HCT116 (cell line): ENCODE measurements at regions not wholly inside any gene's neighbourhood (a gene's known extent, or its start where the extent isn't known, plus 50 kb on each side); places are given as distances from the start of the nearest gene placed in this dataset.

Experiments
- ATAC-seq: fragments of 200-7000 bp; cut with Tn5 transposase; 2 replicates; pipeline ENCODE4 v1.9.1; 2020; ENCODE audit warnings: mild to moderate bottlenecking, moderate library complexity
- BruUV-seq: library from RNA; stranded (reverse); fragments of 400-500 nt; replicated peaks from 2 replicates; lab custom pipeline; 2021; lab: Mats Ljungman, UMichigan
- CTCF ChIA-PET: fragments of 300-600 bp; sonication (Branson Sonifier 250); formaldehyde crosslinking; loops from one replicate; lab custom pipeline; 2021; ENCODE audit warnings: antibody characterized with exemption; lab: Charles Lee
- POLR2A ChIA-PET: fragments of 300-600, 350-600 bp; sonication (Branson Sonifier 250); formaldehyde crosslinking; loops from one replicate; lab custom pipeline; 2021; ENCODE audit warnings: antibody characterized with exemption; lab: Charles Lee
- RAD21 ChIA-PET, 2 experiments: fragments of 300-600 bp; sonication (Branson Sonifier 250); formaldehyde crosslinking; loops; one replicate each; lab custom pipeline; 2023; ENCODE audit warnings: low total read pairs in 2 of 2; ENCODE audit not compliant: uncharacterized antibody in 2 of 2, unreplicated experiment in 2 of 2, low non-redundant PET in 1 of 2; lab: Charles Lee
- DNase-seq: peaks from one replicate; pipeline ENCODE4 v3.0.0-alpha.2; 2010; ENCODE audit warnings: low read depth, low spot score
- H2AFZ ChIP-seq: fragments of 200-600 bp; shearing (Covaris generic), sonication (generic); 2 replicates; pipeline ENCODE4 v1.6.1; 2017; ENCODE audit warnings: low read depth, mixed run types, mixed read lengths, antibody characterized with exemption, low read length; ENCODE audit not compliant: poor library complexity, severe bottlenecking
- H3K27ac ChIP-seq: 2 replicates; pipeline ENCODE4 v1.5.1; 2012; ENCODE audit warnings: low read depth, low read length
- H3K27me3 ChIP-seq: fragments of 200-600 bp; sonication (generic); 2 replicates; pipeline ENCODE4 v1.6.1; 2016; ENCODE audit warnings: mixed run types, low read length, mixed read lengths; ENCODE audit not compliant: insufficient read depth
- H3K36me3 ChIP-seq, 2 experiments: fragments of 200-500 bp in 1 of 2; fragments of 200-600 bp in 1 of 2; sonication (Bioruptor generic) in 1 of 2; sonication (generic) in 1 of 2; 2 replicates each; pipeline versions ENCODE4 v1.5.1 to v1.6.1; 2014 to 2016; ENCODE audit warnings: low read length in 2 of 2, inconsistent platforms in 1 of 2, mixed read lengths in 1 of 2, mixed run types in 1 of 2; ENCODE audit not compliant: insufficient read depth in 2 of 2, control insufficient read depth in 1 of 2
- H3K4me1 ChIP-seq, 2 experiments: fragments of 200-600 bp in 1 of 2; sonication (generic) in 1 of 2; 2 replicates each; pipeline versions ENCODE4 v1.5.1 to v1.6.1; 2012 to 2017; ENCODE audit warnings: low read length in 2 of 2, inconsistent platforms in 1 of 2, mild to moderate bottlenecking in 1 of 2, mixed read lengths in 1 of 2, mixed run types in 1 of 2, moderate library complexity in 1 of 2; ENCODE audit not compliant: insufficient read depth in 2 of 2, control insufficient read depth in 1 of 2
- H3K4me2 ChIP-seq: fragments of 200-600 bp; sonication (generic); 2 replicates; pipeline ENCODE4 v1.6.1; 2017; ENCODE audit warnings: mixed run types, low read length, mixed read lengths
- H3K4me3 ChIP-seq, 2 experiments: fragments of 200-600 bp in 1 of 2; sonication (generic) in 1 of 2; replicated peaks in 1 of 2; 2 replicates each; pipeline ENCODE4 v1.5.1; 2011 to 2016; ENCODE audit warnings: low read length in 2 of 2, control low read depth in 1 of 2, low read depth in 1 of 2, mild to moderate bottlenecking in 1 of 2, mixed read lengths in 1 of 2, mixed run types in 1 of 2
- H3K79me2 ChIP-seq: fragments of 200-600 bp; sonication (generic); 2 replicates; pipeline ENCODE4 v1.6.1; 2017; ENCODE audit warnings: mild to moderate bottlenecking, mixed run types, low read length, moderate library complexity, mixed read lengths; ENCODE audit not compliant: insufficient read depth
- H3K9ac ChIP-seq: fragments of 200-600 bp; sonication (generic); 2 replicates; pipeline ENCODE4 v1.6.1; 2016; ENCODE audit warnings: low read length, mixed read lengths
- H3K9me2 ChIP-seq: fragments of 200-600 bp; sonication (generic), shearing (Covaris generic); 2 replicates; pipeline ENCODE4 v1.6.1; 2017; ENCODE audit warnings: mixed run types, mild to moderate bottlenecking, moderate library complexity; ENCODE audit not compliant: insufficient read depth
- H3K9me3 ChIP-seq, 2 experiments: fragments of 200-500 bp in 1 of 2; fragments of 200-600 bp in 1 of 2; sonication (Bioruptor generic) in 1 of 2; sonication (generic) in 1 of 2; 2 replicates each; pipeline ENCODE4 v1.6.1; 2014 to 2017; ENCODE audit warnings: low read length in 2 of 2, mixed read lengths in 2 of 2, inconsistent platforms in 1 of 2, low read depth in 1 of 2, mild to moderate bottlenecking in 1 of 2, mixed run types in 1 of 2, moderate library complexity in 1 of 2; ENCODE audit not compliant: control insufficient read depth in 1 of 2, insufficient read depth in 1 of 2
- H4K20me1 ChIP-seq: fragments of 200-600 bp; sonication (generic), shearing (Covaris generic); 2 replicates; pipeline ENCODE4 v1.6.1; 2017; ENCODE audit warnings: mixed run types, mild to moderate bottlenecking, moderate library complexity; ENCODE audit not compliant: insufficient read depth
- CEBPB ChIP-seq: IDR thresholded peaks from 2 replicates; pipeline ENCODE4 v1.6.1; 2012; ENCODE audit warnings: low read depth
- EGR1 ChIP-seq: IDR thresholded peaks from 2 replicates; pipeline ENCODE4 v1.6.1; 2012; ENCODE audit warnings: low read depth
- ELF1 ChIP-seq: IDR thresholded peaks from 2 replicates; pipeline ENCODE4 v1.6.1; 2012; ENCODE audit warnings: low read depth, borderline replicate concordance
- EZH2 ChIP-seq: fragments of 200-600 bp; sonication (generic); IDR thresholded peaks from 2 replicates; pipeline ENCODE4 v1.6.1; 2017; ENCODE audit warnings: antibody characterized with exemption, mixed run types
- EZH2phosphoT487 ChIP-seq: fragments of 200-600 bp; IDR thresholded peaks from 2 replicates; pipeline ENCODE4 v1.6.1; 2018; ENCODE audit warnings: antibody characterized with exemption, borderline replicate concordance
- FOSL1 ChIP-seq: IDR thresholded peaks from 2 replicates; pipeline ENCODE4 v1.6.1; 2012; ENCODE audit warnings: low read depth
- POLR2A ChIP-seq: IDR thresholded peaks from 2 replicates; pipeline ENCODE4 v1.7.0; 2011; ENCODE audit warnings: borderline replicate concordance; ENCODE audit not compliant: insufficient read depth, insufficient read length; ENCODE audit errors: extremely low read depth
- REST ChIP-seq: IDR thresholded peaks from 2 replicates; pipeline ENCODE4 v1.6.1; 2012; ENCODE audit warnings: low read depth
- SP1 ChIP-seq: IDR thresholded peaks from 2 replicates; pipeline ENCODE4 v1.6.1; 2012; ENCODE audit warnings: low read depth
- TCF7L2 ChIP-seq: IDR thresholded peaks from 2 replicates; pipeline ENCODE4 v1.7.0; 2011; ENCODE audit warnings: borderline replicate concordance, inconsistent platforms; ENCODE audit not compliant: insufficient read depth, insufficient read length; ENCODE audit errors: extremely low read depth
- YY1 ChIP-seq: IDR thresholded peaks from 2 replicates; pipeline ENCODE4 v1.6.1; 2011; ENCODE audit warnings: low read length, low read depth, moderate library complexity, mild to moderate bottlenecking; ENCODE audit not compliant: insufficient replicate concordance; ENCODE audit errors: extremely low read depth
- ZFX ChIP-seq: fragments of 450-650 bp; IDR thresholded peaks from 2 replicates; pipeline ENCODE4 v1.6.1; 2017
- intact Hi-C: fragments of 100-400 bp; cut with micrococcal nuclease; formaldehyde crosslinking; loops from 2 replicates; pipeline ENCODE4 v1.10.0; 2022

- ATAC-seq, result no peak
- no peaks in the 10 kb centered on the region for H3K79me2 ChIP-seq
- RAD21 ChIA-PET, result no interaction called here
- H3K4me1 ChIP-seq, result no peaks in the 10 kb centered on the region
- H3K9ac ChIP-seq, result no peak overlapping the region
- no peak for TF ChIP-seq POLR2A
- no peak for TF ChIP-seq EZH2phosphoT487
- TF ChIP-seq SP1, result no peak
- no peak for TF ChIP-seq EGR1
- TF ChIP-seq TCF7L2, result no peak
- TF ChIP-seq REST, result no peak
- no peak for TF ChIP-seq YY1
- TF ChIP-seq ELF1, result no peak
- no peak for TF ChIP-seq CEBPB
- TF ChIP-seq FOSL1, result no peak
- TF ChIP-seq EZH2, result no peak
- no peak for TF ChIP-seq ZFX
- TF ChIP-seq, all 23 proteins: peak for 0
- Histone ChIP-seq H4K20me1 (no peaks in the 10 kb centered on the region), H3K36me3 (no peaks in the 10 kb centered on the region), H3K9me3 (no peaks in the 10 kb centered on the region), H3K9me2 (no peaks in the 10 kb centered on the region), H3K4me3 (no peak overlapping the region), H2AFZ (no peak overlapping the region), H3K4me2 (no peak overlapping the region), H3K27ac (no peak overlapping the region), H3K27me3 (no peaks in the 10 kb centered on the region)
- no peak for DNase-seq
- ChIA-PET CTCF (no interaction called here), POLR2A (no interaction called here)
- intact Hi-C loops, result no loop called here
- no TSS peak for BruUV-seq
Observed at GRCh38 chr3:147906285-147906684, 497.1 kb downstream of the ZIC1 start.
